Activated T-cell treated with anti-CD3 and anti-CD28 coated beads, Interleukin-2, amount 50 U/mL, for 24 hours (primary cell): ENCODE measurements at regions not wholly inside any gene's neighbourhood (a gene's known extent, or its start where the extent isn't known, plus 50 kb on each side); places are given as distances from the start of the nearest gene placed in this dataset.

Experiments used
- DNase-seq: peaks from one replicate; pipeline ENCODE4 v3.0.0-alpha.2; 2020
- H3K27ac Mint-ChIP-seq: 2 replicates; pipeline ENCODE4 v1.8.0; 2020; ENCODE audit warnings: mild to moderate bottlenecking, mixed read lengths
- H3K27me3 Mint-ChIP-seq: 2 replicates; pipeline ENCODE4 v1.8.0; 2020; ENCODE audit warnings: mixed read lengths
- H3K36me3 Mint-ChIP-seq: 2 replicates; pipeline ENCODE4 v1.8.0; 2020; ENCODE audit warnings: low read depth, mixed read lengths
- H3K4me1 Mint-ChIP-seq: 2 replicates; pipeline ENCODE4 v1.8.0; 2020; ENCODE audit warnings: low read depth, mixed read lengths
- H3K4me3 Mint-ChIP-seq: 2 replicates; pipeline ENCODE4 v1.8.0; 2020; ENCODE audit warnings: mild to moderate bottlenecking, moderate library complexity, mixed read lengths
- H3K9me3 Mint-ChIP-seq: 2 replicates; pipeline ENCODE4 v1.8.0; 2020; ENCODE audit warnings: mixed read lengths

GRCh38 chr1:187143783-187144182 is 315.0 kb downstream of the PLA2G4A start:
- peaks cover 26% of the 10 kb centered on the region for H3K9me3 Mint-ChIP-seq

DNA sequence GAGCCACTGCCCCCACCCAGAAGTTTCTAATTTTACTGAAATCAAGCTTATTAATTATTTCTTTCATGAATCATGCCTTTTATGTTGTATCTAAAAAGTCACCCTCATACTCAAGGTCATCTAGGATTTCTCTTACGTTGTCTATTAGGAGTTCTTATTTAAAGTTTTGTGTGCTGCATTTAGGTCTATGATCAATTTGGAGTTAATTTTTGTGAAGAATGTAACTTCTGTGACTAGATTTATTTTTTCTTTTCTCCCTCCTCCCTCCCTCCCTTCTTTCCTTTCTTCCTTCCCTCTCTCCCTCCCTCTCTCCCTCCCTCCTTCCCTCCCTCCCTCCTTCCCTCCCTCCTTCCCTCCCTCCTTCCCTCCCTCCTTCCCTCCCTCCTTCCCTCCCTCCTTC is 317.6 kb downstream of the PLA2G4A start:
- Mint-ChIP-seq H3K9me3 (peaks cover 16% of the 10 kb centered on the region), H3K27me3 (no peaks in the 10 kb centered on the region), H3K27ac (no peak overlapping the region), H3K4me1 (peaks cover 2% of the 10 kb centered on the region), H3K4me3 (no peak overlapping the region), H3K36me3 (no peaks in the 10 kb centered on the region)
- no peak for DNase-seq

More at GRCh38 chr1:187143783-187144182, 315.0 kb downstream of the PLA2G4A start:
- Mint-ChIP-seq H3K27me3 (no peaks in the 10 kb centered on the region), H3K27ac (no peak overlapping the region), H3K4me3 (no peak overlapping the region), H3K4me1 (peaks cover 2% of the 10 kb centered on the region), H3K36me3 (no peaks in the 10 kb centered on the region)
- DNase-seq, result no peak

DNA sequence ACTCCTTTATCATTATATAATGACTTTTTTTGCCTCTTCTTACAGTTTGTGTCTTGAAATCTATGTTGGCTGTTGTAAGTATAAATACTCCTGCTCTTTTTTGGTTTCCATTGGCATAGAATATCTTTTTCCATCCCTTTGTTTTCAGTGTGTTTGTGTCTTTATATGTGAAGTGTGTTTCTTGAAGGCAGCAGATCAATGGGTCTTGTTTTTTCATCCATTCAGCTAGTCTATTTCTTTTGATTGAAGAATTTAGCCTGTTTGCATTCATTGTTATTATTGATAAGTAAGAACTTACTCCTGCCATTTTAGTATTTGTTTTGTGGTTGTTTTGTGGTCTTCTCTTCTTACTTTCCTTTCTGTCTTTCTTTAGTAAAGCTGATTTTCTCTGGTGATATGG is 322.8 kb downstream of the PLA2G4A start:
- H3K4me1 Mint-ChIP-seq, result no peaks in the 10 kb centered on the region
- DNase-seq, result no peak
- no peaks in the 10 kb centered on the region for H3K27me3 Mint-ChIP-seq
- peaks cover 4% of the 10 kb centered on the region for H3K36me3 Mint-ChIP-seq
- H3K27ac Mint-ChIP-seq, result no peak overlapping the region
- H3K4me3 Mint-ChIP-seq, result no peak overlapping the region
- H3K9me3 Mint-ChIP-seq, result peaks cover 30% of the 10 kb centered on the region

GRCh38 chr1:187153047-187153446 is 324.3 kb downstream of the PLA2G4A start:
- peaks cover 4% of the 10 kb centered on the region for H3K36me3 Mint-ChIP-seq
- H3K27ac Mint-ChIP-seq, result no peak overlapping the region
- no peak for DNase-seq
- H3K27me3 Mint-ChIP-seq, result no peaks in the 10 kb centered on the region
- H3K4me3 Mint-ChIP-seq, result no peak overlapping the region
- peaks cover 7% of the 10 kb centered on the region for H3K4me1 Mint-ChIP-seq
- peaks cover 24% of the 10 kb centered on the region for H3K9me3 Mint-ChIP-seq

DNA sequence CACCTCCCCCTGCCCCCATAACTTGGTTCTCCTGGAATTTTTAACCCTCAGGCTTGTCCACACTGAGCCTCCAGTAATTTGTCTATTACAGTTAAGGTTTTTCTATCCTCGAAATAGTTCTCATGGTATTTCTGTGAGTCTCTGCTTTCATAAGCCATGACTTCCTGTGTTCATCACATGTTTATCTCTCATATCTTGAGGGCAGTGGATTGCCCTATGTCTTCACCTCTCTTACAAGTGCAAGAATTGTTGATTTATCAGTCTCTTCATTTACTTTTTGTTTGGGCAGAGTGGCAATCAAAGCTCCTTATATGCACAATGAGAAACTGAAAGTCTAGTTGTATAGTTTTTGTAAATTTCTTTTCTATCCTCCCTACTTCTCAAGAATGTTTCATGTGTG is 328.4 kb downstream of the PLA2G4A start:
- H3K9me3 Mint-ChIP-seq, result peaks cover 14% of the 10 kb centered on the region
- no peak overlapping the region for H3K27ac Mint-ChIP-seq
- no peak overlapping the region for H3K4me3 Mint-ChIP-seq
- H3K36me3 Mint-ChIP-seq, result peaks cover 4% of the 10 kb centered on the region
- no peak for DNase-seq
- H3K27me3 Mint-ChIP-seq, result no peaks in the 10 kb centered on the region
- peaks cover 7% of the 10 kb centered on the region for H3K4me1 Mint-ChIP-seq

- Mint-ChIP-seq H3K4me3 (no peak overlapping the region), H3K27ac (no peak overlapping the region), H3K4me1 (peaks cover 7% of the 10 kb centered on the region), H3K36me3 (peaks cover 3% of the 10 kb centered on the region), H3K27me3 (no peaks in the 10 kb centered on the region), H3K9me3 (peaks cover 10% of the 10 kb centered on the region)
- DNase-seq, result no peak
These were observed 328.8 kb downstream of the PLA2G4A start for GRCh38 chr1:187157552-187157951.

DNA sequence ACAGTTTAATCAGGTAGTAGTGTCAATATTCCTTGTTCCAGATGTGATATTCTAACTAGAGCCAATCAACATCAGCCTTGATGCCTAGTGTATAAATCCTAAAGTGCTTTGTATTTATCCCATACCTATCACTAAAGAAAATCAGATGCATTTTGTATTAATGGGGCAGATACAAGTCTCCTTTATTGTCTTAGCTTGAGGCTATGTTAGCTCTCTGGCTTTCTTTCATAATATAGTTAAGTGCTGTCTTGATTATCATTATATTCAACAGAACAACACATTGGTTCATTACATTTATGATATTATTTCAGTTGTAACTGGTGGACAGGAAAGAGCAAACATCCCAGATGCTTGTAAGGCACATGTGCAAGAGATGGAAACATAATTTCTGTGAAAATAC is 338.8 kb downstream of the PLA2G4A start:
- H3K27ac Mint-ChIP-seq, result no peak overlapping the region
- H3K4me1 Mint-ChIP-seq, result no peaks in the 10 kb centered on the region
- no peaks in the 10 kb centered on the region for H3K27me3 Mint-ChIP-seq
- no peak overlapping the region for H3K4me3 Mint-ChIP-seq
- DNase-seq, result no peak
- peaks cover 23% of the 10 kb centered on the region for H3K9me3 Mint-ChIP-seq
- no peaks in the 10 kb centered on the region for H3K36me3 Mint-ChIP-seq

GRCh38 chr1:187168297-187168696 is 339.5 kb downstream of the PLA2G4A start:
- Mint-ChIP-seq H3K27me3 (no peaks in the 10 kb centered on the region), H3K27ac (no peak overlapping the region), H3K4me3 (no peak overlapping the region), H3K9me3 (peaks cover 22% of the 10 kb centered on the region), H3K4me1 (no peaks in the 10 kb centered on the region), H3K36me3 (no peaks in the 10 kb centered on the region)
- no peak for DNase-seq

DNA sequence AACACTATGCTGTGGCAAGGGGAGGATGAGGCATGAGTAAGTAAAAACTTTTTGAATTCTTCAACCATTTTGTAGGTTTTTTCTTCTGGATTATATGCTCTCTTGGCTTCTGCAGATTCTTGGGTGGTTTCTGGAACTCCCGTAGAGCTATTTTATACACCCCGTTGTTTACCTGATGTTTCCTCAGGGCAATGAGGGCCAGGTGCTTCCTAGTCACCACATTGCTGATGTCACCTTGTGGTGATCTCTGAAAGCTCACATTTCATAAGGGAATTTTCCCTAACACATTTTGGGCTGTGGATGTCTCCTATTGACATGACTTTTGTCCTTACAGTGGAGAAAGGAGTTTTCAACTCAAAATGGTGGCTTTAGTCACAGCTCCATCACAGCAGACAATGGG is 356.6 kb downstream of the PLA2G4A start:
- Mint-ChIP-seq H3K9me3 (peaks cover 21% of the 10 kb centered on the region), H3K27ac (no peak overlapping the region), H3K27me3 (no peaks in the 10 kb centered on the region)

DNA sequence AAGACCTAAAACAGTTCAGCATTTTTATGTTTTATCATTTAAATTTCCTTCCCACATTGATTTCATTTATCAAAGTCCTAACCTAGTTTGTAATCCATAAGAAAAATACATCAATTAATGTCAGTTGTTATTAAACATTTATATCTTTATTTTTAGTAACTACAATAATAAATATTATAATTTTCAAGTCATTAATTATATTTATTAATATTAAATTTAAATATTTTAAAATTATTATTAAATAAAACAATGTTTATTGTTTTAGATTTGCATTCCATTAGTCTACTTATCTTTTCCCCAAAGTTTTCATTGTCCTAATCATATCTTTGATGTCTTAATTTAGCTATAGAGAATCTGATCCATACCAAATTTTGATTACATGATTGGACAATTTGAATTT is 368.9 kb downstream of the PLA2G4A start:
- no peaks in the 10 kb centered on the region for H3K4me1 Mint-ChIP-seq
- DNase-seq, result no peak
- H3K27me3 Mint-ChIP-seq, result no peaks in the 10 kb centered on the region
- H3K27ac Mint-ChIP-seq, result no peak overlapping the region
- no peak overlapping the region for H3K4me3 Mint-ChIP-seq
- no peaks in the 10 kb centered on the region for H3K36me3 Mint-ChIP-seq
- peaks cover 21% of the 10 kb centered on the region for H3K9me3 Mint-ChIP-seq

More for the DNA sequence above, 356.6 kb downstream of the PLA2G4A start:
- no peak overlapping the region for H3K4me3 Mint-ChIP-seq
- DNase-seq, result no peak
- peaks cover 2% of the 10 kb centered on the region for H3K36me3 Mint-ChIP-seq
- no peaks in the 10 kb centered on the region for H3K4me1 Mint-ChIP-seq

DNA sequence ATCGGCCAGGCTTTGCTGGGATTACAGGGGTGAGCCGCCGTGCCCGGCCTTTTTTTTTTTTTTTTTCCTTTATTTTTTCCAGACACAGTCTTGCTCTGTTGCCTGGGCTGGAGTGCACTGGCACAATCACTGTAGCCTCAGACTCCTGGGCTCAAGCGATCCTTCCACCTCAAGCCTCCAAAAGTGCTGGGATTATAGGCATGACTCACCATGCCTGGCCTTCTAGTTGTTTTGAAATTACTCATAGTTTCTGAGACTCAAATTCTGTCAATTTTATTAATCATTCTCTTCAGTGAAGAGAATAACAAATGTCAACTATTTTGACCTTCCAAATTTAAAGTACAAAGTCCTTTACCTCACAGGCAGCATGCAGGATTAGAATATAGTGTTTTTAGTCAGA is 374.5 kb downstream of the PLA2G4A start:
- peaks cover 12% of the 10 kb centered on the region for H3K9me3 Mint-ChIP-seq
- no peak overlapping the region for H3K27ac Mint-ChIP-seq
- DNase-seq, result no peak
- H3K4me1 Mint-ChIP-seq, result no peaks in the 10 kb centered on the region
- H3K36me3 Mint-ChIP-seq, result no peaks in the 10 kb centered on the region
- no peak overlapping the region for H3K4me3 Mint-ChIP-seq
- no peaks in the 10 kb centered on the region for H3K27me3 Mint-ChIP-seq

- Mint-ChIP-seq H3K9me3 (peaks cover 2% of the 10 kb centered on the region), H3K36me3 (no peaks in the 10 kb centered on the region), H3K27ac (no peak overlapping the region), H3K27me3 (no peaks in the 10 kb centered on the region), H3K4me1 (no peaks in the 10 kb centered on the region), H3K4me3 (no peak overlapping the region)
- DNase-seq, result no peak
These were observed 383.6 kb downstream of the PLA2G4A start for GRCh38 chr1:187212377-187212776.

DNA sequence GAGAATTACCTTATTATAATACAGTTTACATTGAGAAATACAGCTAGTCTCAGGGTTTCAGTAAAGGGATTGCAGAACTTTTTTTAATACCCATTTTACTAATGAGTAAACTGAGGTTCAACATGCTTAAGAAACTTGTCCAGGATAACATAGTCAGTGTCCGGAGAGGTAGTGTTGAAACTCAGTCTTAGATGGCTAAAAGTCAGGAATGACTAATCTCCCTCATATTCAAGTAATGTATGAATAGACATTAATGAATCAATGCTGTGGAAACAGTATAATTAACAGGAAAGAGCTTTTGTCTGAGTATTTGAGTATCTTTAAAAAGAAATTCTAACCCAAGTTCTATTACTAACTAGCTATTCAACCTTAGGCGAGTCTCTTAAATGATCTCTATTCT is 397.6 kb downstream of the PLA2G4A start:
- H3K27ac Mint-ChIP-seq, result no peak overlapping the region
- DNase-seq, result no peak
- no peaks in the 10 kb centered on the region for H3K4me1 Mint-ChIP-seq
- no peaks in the 10 kb centered on the region for H3K9me3 Mint-ChIP-seq
- H3K36me3 Mint-ChIP-seq, result no peaks in the 10 kb centered on the region
- no peak overlapping the region for H3K4me3 Mint-ChIP-seq
- H3K27me3 Mint-ChIP-seq, result no peaks in the 10 kb centered on the region

- Mint-ChIP-seq H3K27ac (no peak overlapping the region), H3K27me3 (no peaks in the 10 kb centered on the region), H3K4me1 (no peaks in the 10 kb centered on the region), H3K9me3 (peaks cover 5% of the 10 kb centered on the region), H3K4me3 (no peak overlapping the region), H3K36me3 (no peaks in the 10 kb centered on the region)
- no peak for DNase-seq
These were observed 400.0 kb downstream of the PLA2G4A start for GRCh38 chr1:187228790-187229189.

DNA sequence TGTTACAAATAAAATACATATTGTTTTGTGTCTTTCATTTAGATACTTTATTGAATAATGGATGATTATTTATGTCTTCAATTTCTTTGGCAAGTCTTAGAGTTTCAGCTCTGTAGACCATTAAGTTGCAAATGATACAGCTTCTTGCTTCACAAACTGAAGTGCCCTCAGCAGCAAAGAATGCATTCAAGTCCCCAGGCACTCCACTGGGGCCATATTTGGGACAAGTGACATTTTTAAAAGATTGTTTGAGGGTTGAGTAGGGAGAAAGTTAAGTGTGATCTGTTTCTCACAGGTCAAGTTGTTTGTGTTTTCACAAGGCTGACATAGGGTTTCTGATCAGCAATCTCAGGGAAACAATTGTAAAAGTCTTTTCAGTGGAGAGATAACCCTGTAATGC is 400.7 kb downstream of the PLA2G4A start:
- Mint-ChIP-seq H3K4me3 (no peak overlapping the region), H3K27ac (no peak overlapping the region), H3K4me1 (no peaks in the 10 kb centered on the region), H3K36me3 (no peaks in the 10 kb centered on the region), H3K27me3 (no peaks in the 10 kb centered on the region), H3K9me3 (peaks cover 5% of the 10 kb centered on the region)
- no peak for DNase-seq

GRCh38 chr1:187234706-187235105 is 406.0 kb downstream of the PLA2G4A start:
- no peak for DNase-seq
- peaks cover 5% of the 10 kb centered on the region for H3K9me3 Mint-ChIP-seq
- no peaks in the 10 kb centered on the region for H3K36me3 Mint-ChIP-seq
- H3K4me3 Mint-ChIP-seq, result no peak overlapping the region
- H3K4me1 Mint-ChIP-seq, result no peaks in the 10 kb centered on the region
- H3K27ac Mint-ChIP-seq, result no peak overlapping the region
- no peaks in the 10 kb centered on the region for H3K27me3 Mint-ChIP-seq
